Immature natural killer cell (primary cell): ENCODE measurements at regions not wholly inside any gene's neighbourhood (a gene's known extent, or its start where the extent isn't known, plus 50 kb on each side); places are given as distances from the start of the nearest gene placed in this dataset.

ENCODE experiments used
- DNase-seq, 3 donors: peaks; one replicate each; pipeline ENCODE4 v3.0.0; 2022; ENCODE audit warnings: mixed read lengths in 1 of 3
- H3K27ac Mint-ChIP-seq, 6 donors: one replicate each; pipeline ENCODE4 v1.8.0; 2020; ENCODE audit warnings: mixed read lengths in 6 of 6, mild to moderate bottlenecking in 5 of 6, inconsistent platforms in 4 of 6, moderate library complexity in 3 of 6
- H3K27me3 Mint-ChIP-seq, 3 donors: one replicate each; pipeline ENCODE4 v1.8.0; 2020 to 2021; ENCODE audit warnings: low read depth in 3 of 3, mild to moderate bottlenecking in 3 of 3, mixed read lengths in 3 of 3, moderate library complexity in 3 of 3, inconsistent platforms in 1 of 3
- H3K36me3 Mint-ChIP-seq, 3 donors: one replicate each; pipeline ENCODE4 v1.8.0; 2020; ENCODE audit warnings: mixed read lengths in 3 of 3, inconsistent platforms in 2 of 3, mild to moderate bottlenecking in 2 of 3
- H3K4me1 Mint-ChIP-seq, 2 donors: one replicate each; pipeline ENCODE4 v1.8.0; 2020; ENCODE audit warnings: inconsistent platforms in 2 of 2, mild to moderate bottlenecking in 2 of 2, mixed read lengths in 2 of 2, moderate library complexity in 1 of 2
- H3K4me3 Mint-ChIP-seq, 5 donors: one replicate each; pipeline ENCODE4 v1.8.0; 2020; ENCODE audit warnings: mild to moderate bottlenecking in 5 of 5, mixed read lengths in 5 of 5, inconsistent platforms in 3 of 5, moderate library complexity in 3 of 5
- H3K9me3 Mint-ChIP-seq, 6 donors: one replicate each; pipeline ENCODE4 v1.8.0; 2020; ENCODE audit warnings: mild to moderate bottlenecking in 6 of 6, mixed read lengths in 6 of 6, inconsistent platforms in 4 of 6, moderate library complexity in 3 of 6

GRCh38 chr4:84063619-84064018 is 435.5 kb downstream of the NKX6-1 start:
- Mint-ChIP-seq H3K4me3 (no peak overlapping the region), H3K27ac (no peak overlapping the region), H3K36me3 (no peaks in the 10 kb centered on the region), H3K27me3 (peaks cover 0 to 2% (median 0%) of the 10 kb centered on the region in 3 donors), H3K9me3 (peaks cover 2 to 27% (median 8%) of the 10 kb centered on the region in 6 donors), H3K4me1 (no peaks in the 10 kb centered on the region)
- DNase-seq = no peak

DNA sequence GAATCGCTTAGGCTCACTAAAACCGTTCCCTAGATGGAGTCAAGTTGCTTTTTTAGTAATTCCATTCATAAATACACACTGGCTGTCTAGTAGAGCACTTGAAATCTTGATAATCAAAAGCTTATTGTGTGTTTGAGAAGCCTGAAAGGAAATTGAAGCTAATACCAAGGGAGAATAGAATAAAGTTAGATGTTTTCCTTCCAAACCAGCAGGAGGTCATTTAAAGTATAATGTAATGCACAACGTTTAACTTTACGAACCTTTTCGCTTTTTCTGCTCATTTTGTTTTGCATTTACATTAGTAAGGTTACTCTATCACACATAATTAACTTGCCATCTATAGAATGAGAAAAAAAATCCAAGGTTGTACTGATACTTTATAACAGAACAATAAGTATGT is 440.9 kb downstream of the NKX6-1 start:
- no peak overlapping the region for H3K4me3 Mint-ChIP-seq
- peaks cover 2 to 24% (median 11%) of the 10 kb centered on the region in 6 donors for H3K9me3 Mint-ChIP-seq
- no peaks in the 10 kb centered on the region for H3K4me1 Mint-ChIP-seq
- H3K27ac Mint-ChIP-seq = no peak overlapping the region
- peaks cover 0 to 4% (median 3%) of the 10 kb centered on the region in 3 donors for H3K27me3 Mint-ChIP-seq
- H3K36me3 Mint-ChIP-seq = no peaks in the 10 kb centered on the region
- DNase-seq = no peak

GRCh38 chr4:84051639-84052038 is 447.5 kb downstream of the NKX6-1 start:
- Mint-ChIP-seq H3K4me1 (no peaks in the 10 kb centered on the region), H3K27ac (no peak overlapping the region), H3K27me3 (peaks cover 0 to 1% (median under 1%) of the 10 kb centered on the region in 3 donors), H3K36me3 (no peaks in the 10 kb centered on the region), H3K9me3 (peaks cover 2 to 20% (median 12%) of the 10 kb centered on the region in 6 donors), H3K4me3 (no peak overlapping the region)
- no peak for DNase-seq

DNA sequence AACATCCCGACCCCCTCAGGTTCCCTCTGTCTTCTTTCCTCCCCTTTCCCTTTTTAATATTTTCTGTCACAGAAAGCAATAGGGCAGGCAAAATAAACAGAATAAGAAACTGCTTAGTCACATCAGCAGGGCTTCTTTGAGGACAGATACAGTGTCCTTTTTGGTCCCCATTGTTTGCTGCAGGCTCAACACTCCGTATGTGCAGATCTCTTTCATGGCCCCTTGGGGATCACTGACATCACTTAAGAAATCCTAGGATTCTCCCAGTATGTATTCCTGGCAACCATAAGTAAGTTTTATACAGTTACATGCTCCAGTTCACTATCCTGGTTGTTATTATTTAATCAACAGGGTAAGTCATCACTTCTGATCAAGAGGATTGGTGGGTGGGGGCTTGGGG is 448.0 kb downstream of the NKX6-1 start:
- DNase-seq = no peak
- Mint-ChIP-seq H3K4me3 (no peak overlapping the region), H3K27me3 (no peaks in the 10 kb centered on the region), H3K4me1 (no peaks in the 10 kb centered on the region), H3K27ac (no peak overlapping the region), H3K9me3 (peaks cover 2 to 18% (median 11%) of the 10 kb centered on the region in 6 donors), H3K36me3 (no peaks in the 10 kb centered on the region)

DNA sequence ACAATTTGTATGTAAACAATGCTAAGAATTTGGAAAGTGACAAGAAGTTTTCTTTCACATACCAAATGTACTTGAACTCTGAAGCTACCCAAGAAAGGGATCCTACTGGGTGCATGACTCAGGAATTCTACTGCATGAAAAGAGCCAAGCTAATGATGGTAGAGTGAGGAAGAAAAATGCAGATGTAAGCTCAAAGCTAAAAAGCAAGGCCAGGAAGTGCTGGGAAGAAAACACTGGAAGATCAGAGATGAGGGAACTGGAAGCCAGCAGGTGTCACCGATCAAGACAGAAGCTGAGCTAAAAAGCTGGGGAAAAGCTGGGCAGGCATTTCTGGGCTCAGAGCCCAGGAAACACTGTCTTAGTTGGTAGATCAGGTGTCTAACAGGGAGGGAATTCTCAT is 449.1 kb downstream of the NKX6-1 start:
- Mint-ChIP-seq H3K27ac (no peak overlapping the region), H3K9me3 (peaks cover 0 to 17% (median 9%) of the 10 kb centered on the region in 6 donors), H3K4me1 (no peaks in the 10 kb centered on the region), H3K4me3 (no peak overlapping the region), H3K36me3 (no peaks in the 10 kb centered on the region), H3K27me3 (no peaks in the 10 kb centered on the region)
- no peak for DNase-seq

GRCh38 chr4:84046551-84046950 is 452.5 kb downstream of the NKX6-1 start:
- no peak for DNase-seq
- H3K9me3 Mint-ChIP-seq = peaks cover 0 to 14% (median 6%) of the 10 kb centered on the region in 6 donors
- no peak overlapping the region for H3K27ac Mint-ChIP-seq
- H3K36me3 Mint-ChIP-seq = no peaks in the 10 kb centered on the region
- H3K27me3 Mint-ChIP-seq = peaks cover 0 to 2% (median 0%) of the 10 kb centered on the region in 3 donors
- H3K4me3 Mint-ChIP-seq = no peak overlapping the region
- H3K4me1 Mint-ChIP-seq = no peaks in the 10 kb centered on the region

GRCh38 chr4:84041426-84041825 is 457.7 kb downstream of the NKX6-1 start:
- Mint-ChIP-seq H3K4me3 (no peak overlapping the region), H3K36me3 (no peaks in the 10 kb centered on the region), H3K27ac (no peak overlapping the region), H3K9me3 (peaks cover 0 to 6% (median under 1%) of the 10 kb centered on the region in 6 donors), H3K4me1 (no peaks in the 10 kb centered on the region), H3K27me3 (peaks cover 0 to 2% (median 0%) of the 10 kb centered on the region in 3 donors)
- DNase-seq = no peak

DNA sequence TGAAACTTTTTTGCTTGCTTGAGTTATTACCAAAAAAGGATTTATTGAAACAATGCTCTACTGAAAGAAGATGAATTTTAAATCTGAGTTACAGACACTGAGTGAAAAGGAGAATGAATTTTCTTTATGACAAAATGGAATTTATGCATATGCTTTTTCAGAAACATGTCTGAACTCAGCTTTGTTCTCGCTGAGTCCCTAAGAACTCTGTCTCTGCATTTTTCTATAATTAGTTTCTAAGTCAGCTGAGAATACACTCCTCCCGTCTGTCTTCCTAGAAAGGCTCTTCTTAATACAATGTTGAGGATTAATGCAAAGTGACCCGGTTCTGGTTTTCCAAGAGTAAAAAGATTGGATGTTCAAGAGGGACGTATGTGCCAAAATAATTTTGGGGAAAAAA is 463.5 kb downstream of the NKX6-1 start:
- no peaks in the 10 kb centered on the region for H3K36me3 Mint-ChIP-seq
- no peak for DNase-seq
- no peaks in the 10 kb centered on the region for H3K4me1 Mint-ChIP-seq
- H3K4me3 Mint-ChIP-seq = no peak overlapping the region
- no peaks in the 10 kb centered on the region for H3K27me3 Mint-ChIP-seq
- no peak overlapping the region for H3K27ac Mint-ChIP-seq
- H3K9me3 Mint-ChIP-seq = peaks cover 0 to 15% (median 6%) of the 10 kb centered on the region in 6 donors

- Mint-ChIP-seq H3K27me3 (no peaks in the 10 kb centered on the region), H3K9me3 (peaks cover 0 to 15% (median 4%) of the 10 kb centered on the region in 6 donors), H3K4me3 (no peak overlapping the region), H3K27ac (no peak overlapping the region), H3K4me1 (no peaks in the 10 kb centered on the region), H3K36me3 (no peaks in the 10 kb centered on the region)
- DNase-seq = no peak
These were observed 466.7 kb downstream of the NKX6-1 start for GRCh38 chr4:84032372-84032771.

GRCh38 chr4:84031401-84031800 is 467.7 kb downstream of the NKX6-1 start:
- Mint-ChIP-seq H3K4me1 (no peaks in the 10 kb centered on the region), H3K36me3 (no peaks in the 10 kb centered on the region), H3K27me3 (no peaks in the 10 kb centered on the region), H3K4me3 (no peak overlapping the region), H3K27ac (no peak overlapping the region), H3K9me3 (peaks cover 0 to 15% (median 5%) of the 10 kb centered on the region in 6 donors)
- no peak for DNase-seq

GRCh38 chr4:84028340-84028739 is 470.8 kb downstream of the NKX6-1 start:
- no peaks in the 10 kb centered on the region for H3K4me1 Mint-ChIP-seq
- H3K27ac Mint-ChIP-seq = no peak overlapping the region
- H3K4me3 Mint-ChIP-seq = no peak overlapping the region
- H3K9me3 Mint-ChIP-seq = peaks cover 0 to 17% (median 4%) of the 10 kb centered on the region in 6 donors
- H3K36me3 Mint-ChIP-seq = no peaks in the 10 kb centered on the region
- peaks cover 0 to 3% (median 0%) of the 10 kb centered on the region in 3 donors for H3K27me3 Mint-ChIP-seq
- no peak for DNase-seq

- H3K9me3 Mint-ChIP-seq = peaks cover 0 to 11% (median 4%) of the 10 kb centered on the region in 6 donors
- H3K4me1 Mint-ChIP-seq = no peaks in the 10 kb centered on the region
- H3K36me3 Mint-ChIP-seq = no peaks in the 10 kb centered on the region
- DNase-seq = no peak
- H3K4me3 Mint-ChIP-seq = no peak overlapping the region
- H3K27me3 Mint-ChIP-seq = peaks cover 0 to 3% (median 0%) of the 10 kb centered on the region in 3 donors
- H3K27ac Mint-ChIP-seq = no peak overlapping the region
These were observed 474.7 kb downstream of the NKX6-1 start for GRCh38 chr4:84024405-84024804.

GRCh38 chr4:84022564-84022963 is 476.5 kb downstream of the NKX6-1 start:
- peaks cover 0 to 18% (median 4%) of the 10 kb centered on the region in 6 donors for H3K9me3 Mint-ChIP-seq
- no peak overlapping the region for H3K27ac Mint-ChIP-seq

GRCh38 chr4:84019626-84020025 is 479.5 kb downstream of the NKX6-1 start:
- no peaks in the 10 kb centered on the region for H3K27me3 Mint-ChIP-seq
- H3K4me1 Mint-ChIP-seq = no peaks in the 10 kb centered on the region
- no peak for DNase-seq
- H3K9me3 Mint-ChIP-seq = peaks cover 0 to 23% (median 2%) of the 10 kb centered on the region in 6 donors
- H3K4me3 Mint-ChIP-seq = no peak overlapping the region
- H3K27ac Mint-ChIP-seq = no peak overlapping the region
- H3K36me3 Mint-ChIP-seq = no peaks in the 10 kb centered on the region

More at GRCh38 chr4:84022564-84022963, 476.5 kb downstream of the NKX6-1 start:
- no peak for DNase-seq
- H3K4me3 Mint-ChIP-seq = no peak overlapping the region
- H3K27me3 Mint-ChIP-seq = peaks cover 0 to 3% (median 0%) of the 10 kb centered on the region in 3 donors
- H3K36me3 Mint-ChIP-seq = no peaks in the 10 kb centered on the region
- no peaks in the 10 kb centered on the region for H3K4me1 Mint-ChIP-seq

DNA sequence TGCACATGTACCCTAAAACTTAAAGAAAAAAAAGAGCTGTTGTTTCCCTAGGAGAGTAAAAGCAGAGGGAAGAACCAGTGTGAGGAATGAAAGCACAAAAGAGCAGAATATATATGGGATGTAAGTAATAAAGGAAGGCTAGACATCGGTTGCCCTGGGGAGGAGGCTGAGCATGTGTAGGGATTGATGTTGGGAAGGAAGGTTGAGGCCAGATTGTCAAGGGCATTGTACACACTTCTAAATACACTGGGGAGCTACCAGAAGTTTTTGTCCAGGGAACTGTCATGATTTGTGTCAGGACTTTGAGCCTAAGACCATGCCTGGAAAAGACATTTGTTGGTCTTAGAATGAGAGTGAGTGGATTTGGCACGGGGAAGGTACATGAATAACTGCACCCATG is 467.1 kb downstream of the GPAT3 start:
- Mint-ChIP-seq H3K27me3 (peaks cover 0 to 2% (median 0%) of the 10 kb centered on the region in 3 donors), H3K27ac (no peak overlapping the region), H3K9me3 (peaks cover 0 to 5% (median 4%) of the 10 kb centered on the region in 6 donors), H3K4me3 (no peak overlapping the region), H3K4me1 (no peaks in the 10 kb centered on the region), H3K36me3 (no peaks in the 10 kb centered on the region)
- DNase-seq = no peak
